HG03045 (cell line): ENCODE measurements at regions not wholly inside any gene's neighbourhood (a gene's known extent, or its start where the extent isn't known, plus 50 kb on each side); places are given as distances from the start of the nearest gene placed in this dataset.

Experiments used
- ATAC-seq: cut with Tn5 transposase; IDR thresholded peaks from one replicate; pipeline ENCODE4 v1.9.1; 2021; ENCODE audit warnings: mild to moderate bottlenecking, moderate library complexity; ENCODE audit not compliant: unreplicated experiment

GRCh38 chr13:107866032-107866940 is 349.1 kb downstream of the LIG4 start:
- no peak for ATAC-seq

GRCh38 chr13:107865643-107866031 is 349.7 kb downstream of the LIG4 start:
- ATAC-seq, result no peak

- ATAC-seq, result no peak
Observed at GRCh38 chr13:107865318-107865575, 350.1 kb downstream of the LIG4 start.

GRCh38 chr13:107864543-107865317 is 350.6 kb downstream of the LIG4 start:
- no peak for ATAC-seq

- ATAC-seq, result no peak
Observed at GRCh38 chr13:107860284-107860683, 355.1 kb downstream of the LIG4 start.

- ATAC-seq, result no peak
Observed at GRCh38 chr13:107854880-107855279, 360.5 kb downstream of the LIG4 start.

GRCh38 chr13:107852072-107852471 is 363.3 kb downstream of the LIG4 start:
- no peak for ATAC-seq

- ATAC-seq, result no peak
Observed at GRCh38 chr13:107851670-107852069, 363.7 kb downstream of the LIG4 start.

GRCh38 chr13:107847406-107847805 is 367.9 kb downstream of the LIG4 start:
- ATAC-seq, result no peak

- no peak for ATAC-seq
Observed at GRCh38 chr13:107846642-107847041, 368.7 kb downstream of the LIG4 start.

- no peak for ATAC-seq
Observed at GRCh38 chr13:107845911-107846310, 369.4 kb downstream of the LIG4 start.

- ATAC-seq, result no peak
Observed at GRCh38 chr13:107843681-107844080, 371.7 kb downstream of the LIG4 start.

- no peak for ATAC-seq
Observed at GRCh38 chr13:107843281-107843680, 372.1 kb downstream of the LIG4 start.

- no peak for ATAC-seq
Observed at GRCh38 chr13:107842562-107843180, 372.7 kb downstream of the LIG4 start.

GRCh38 chr13:107838588-107839161 is 376.7 kb downstream of the LIG4 start:
- ATAC-seq, result no peak

GRCh38 chr13:107836685-107837084 is 378.7 kb downstream of the LIG4 start:
- ATAC-seq, result no peak

GRCh38 chr13:107835339-107836018 is 379.9 kb downstream of the LIG4 start:
- no peak for ATAC-seq

- no peak for ATAC-seq
Observed at GRCh38 chr13:107834717-107835116, 380.6 kb downstream of the LIG4 start.

GRCh38 chr13:107834281-107834680 is 381.1 kb downstream of the LIG4 start:
- no peak for ATAC-seq

GRCh38 chr13:107832500-107833100 is 382.7 kb downstream of the LIG4 start:
- no peak for ATAC-seq
